IMR-90 (cell line): ENCODE measurements at regions not wholly inside any gene's neighbourhood (a gene's known extent, or its start where the extent isn't known, plus 50 kb on each side); places are given as distances from the start of the nearest gene placed in this dataset.

Experiments
- ATAC-seq: fragments of 200-7000 bp; cut with Tn5 transposase; 2 replicates; pipeline ENCODE4 v1.9.1; 2020; ENCODE audit warnings: low read depth, mild to moderate bottlenecking, moderate library complexity
- BruUV-seq: library from RNA; stranded (reverse); fragments of 400-500 nt; replicated peaks from 2 replicates; lab custom pipeline; 2021; lab: Mats Ljungman, UMichigan
- CTCF ChIA-PET: fragments of 300-600 bp; formaldehyde crosslinking; extraction: SDS; loops from one replicate; lab custom pipeline; 2021; ENCODE audit warnings: antibody characterized with exemption; lab: Yijun Ruan, JAX
- POLR2A ChIA-PET: fragments of 300-600 bp; sonication (Branson Sonifier 250); formaldehyde crosslinking; loops from one replicate; lab custom pipeline; 2022; ENCODE audit warnings: antibody characterized with exemption; ENCODE audit not compliant: unreplicated experiment; lab: Charles Lee
- DNase-seq: peaks from one replicate; pipeline ENCODE4 v3.0.0; 2013
- H2AFZ ChIP-seq: replicated peaks from 2 replicates; pipeline ENCODE3; 2013; ENCODE audit warnings: low read length, mild to moderate bottlenecking; ENCODE audit not compliant: poor library complexity
- H2AK5ac ChIP-seq: 2 replicates; pipeline ENCODE4 v1.6.1; 2013; ENCODE audit warnings: low read depth, low read length, inconsistent platforms
- H2AK9ac ChIP-seq: replicated peaks from 2 replicates; pipeline ENCODE3; 2013; ENCODE audit warnings: mild to moderate bottlenecking, low read depth, low read length, moderate library complexity; ENCODE audit not compliant: poor library complexity
- H2BK120ac ChIP-seq: 2 replicates; pipeline ENCODE4 v1.6.1; 2013; ENCODE audit warnings: low read depth, low read length, inconsistent platforms
- H2BK15ac ChIP-seq: 3 replicates; pipeline ENCODE4 v1.6.1; 2013; ENCODE audit warnings: low read depth, low read length, inconsistent platforms
- H2BK20ac ChIP-seq: 2 replicates; pipeline ENCODE4 v1.6.1; 2013; ENCODE audit warnings: low read depth, mild to moderate bottlenecking, inconsistent platforms, low read length, moderate library complexity
- H2BK5ac ChIP-seq: 2 replicates; pipeline ENCODE4 v1.6.1; 2013; ENCODE audit warnings: mild to moderate bottlenecking, low read depth, low read length, inconsistent platforms; ENCODE audit not compliant: poor library complexity, severe bottlenecking
- H3K14ac ChIP-seq: replicated peaks from 2 replicates; pipeline ENCODE4 v1.6.1; 2013; ENCODE audit warnings: low read depth, low read length, inconsistent platforms
- H3K18ac ChIP-seq: 2 replicates; pipeline ENCODE4 v1.6.1; 2013; ENCODE audit warnings: low read depth, low read length, control low read depth
- H3K23ac ChIP-seq: 2 replicates; pipeline ENCODE4 v1.6.1; 2013; ENCODE audit warnings: low read depth, low read length, inconsistent platforms
- H3K27ac ChIP-seq: 2 replicates; pipeline ENCODE4 v1.5.1; 2013; ENCODE audit warnings: mild to moderate bottlenecking, control low read depth, low read length; ENCODE audit not compliant: insufficient read depth
- H3K27me3 ChIP-seq: 2 replicates; pipeline ENCODE4 v1.6.1; 2013; ENCODE audit warnings: low read length; ENCODE audit not compliant: control insufficient read depth, insufficient read depth
- H3K36me3 ChIP-seq: 2 replicates; pipeline ENCODE4 v1.6.1; 2013; ENCODE audit warnings: low read length, mixed read lengths; ENCODE audit not compliant: control insufficient read depth, insufficient read depth
- H3K4ac ChIP-seq: 2 replicates; pipeline ENCODE4 v1.6.1; 2013; ENCODE audit warnings: low read depth, low read length, inconsistent platforms
- H3K4me1 ChIP-seq: 2 replicates; pipeline ENCODE4 v1.6.1; 2013; ENCODE audit warnings: low read length, mixed read lengths; ENCODE audit not compliant: control insufficient read depth, insufficient read depth
- H3K4me2 ChIP-seq: 2 replicates; pipeline ENCODE4 v1.6.1; 2013; ENCODE audit warnings: low read depth, mild to moderate bottlenecking, control low read depth, low read length, moderate library complexity
- H3K4me3 ChIP-seq: 2 replicates; pipeline ENCODE4 v1.5.1; 2013; ENCODE audit warnings: low read depth, mild to moderate bottlenecking, control low read depth, low read length, moderate library complexity; ENCODE audit not compliant: insufficient read depth
- H3K56ac ChIP-seq: 2 replicates; pipeline ENCODE4 v1.6.1; 2013; ENCODE audit warnings: low read length, inconsistent platforms; ENCODE audit not compliant: insufficient read depth; ENCODE audit errors: extremely low read depth
- H3K79me1 ChIP-seq, 2 experiments: 2 replicates each; pipeline ENCODE4 v1.6.1; 2013; ENCODE audit warnings: low read length in 2 of 2, inconsistent platforms in 1 of 2, low read depth in 1 of 2
- H3K9ac ChIP-seq: 2 replicates; pipeline ENCODE4 v1.6.1; 2013; ENCODE audit warnings: low read depth, low read length, control low read depth
- H3K9me1 ChIP-seq: 2 replicates; pipeline ENCODE4 v1.6.1; 2013; ENCODE audit warnings: low read length, inconsistent platforms; ENCODE audit not compliant: insufficient read depth
- H3K9me3 ChIP-seq: 2 replicates; pipeline ENCODE4 v1.6.1; 2013; ENCODE audit warnings: low read length; ENCODE audit not compliant: control insufficient read depth, insufficient read depth
- H4K20me1 ChIP-seq: 2 replicates; pipeline ENCODE4 v1.6.1; 2013; ENCODE audit warnings: low read length, inconsistent platforms; ENCODE audit not compliant: insufficient read depth
- H4K5ac ChIP-seq: 2 replicates; pipeline ENCODE4 v1.6.1; 2013; ENCODE audit warnings: mild to moderate bottlenecking, low read depth, low read length, control low read depth
- H4K8ac ChIP-seq, 2 experiments: 2 replicates each; pipeline ENCODE4 v1.6.1; 2013; ENCODE audit warnings: low read depth in 2 of 2, low read length in 2 of 2, control low read depth in 1 of 2, inconsistent platforms in 1 of 2
- H4K91ac ChIP-seq: 2 replicates; pipeline ENCODE4 v1.6.1; 2013; ENCODE audit warnings: low read depth, low read length, inconsistent platforms; ENCODE audit not compliant: insufficient read depth
- FOS ChIP-seq: fragments of 150-350 bp; IDR thresholded peaks from 2 replicates; pipeline ENCODE4 v1.6.1; 2016; ENCODE audit warnings: low read depth, low read length
- WGBS, 2 experiments: methylation state at CpG; one replicate each; pipeline versions ENCODE4 v1.1.5 to v1.1.7; 2013; ENCODE audit warnings: missing lambda C conversion rate in 2 of 2; ENCODE audit not compliant: insufficient read length in 1 of 2; ENCODE audit errors: extremely low coverage in 2 of 2; 5-methylcytosine and 5-hydroxymethylcytosine counted together
- dilution Hi-C: fragments of 300-500 bp; cut with HindIII; formaldehyde crosslinking; loops from one replicate; pipeline ENCODE4 v1.14.3; 2018; ENCODE audit warnings: low sequenced_read_pairs; ENCODE audit not compliant: unreplicated experiment
- in situ Hi-C: fragments of 300-500 bp; cut with MboI; formaldehyde crosslinking; loops from 3 replicates; pipeline ENCODE4 v1.14.3; 2019; ENCODE audit warnings: low sequenced_read_pairs, inconsistent platforms, mixed read lengths
- intact Hi-C: fragments of 100-400 bp; cut with micrococcal nuclease; formaldehyde crosslinking; loops from 2 replicates; pipeline ENCODE4 v1.10.0; 2022

DNA sequence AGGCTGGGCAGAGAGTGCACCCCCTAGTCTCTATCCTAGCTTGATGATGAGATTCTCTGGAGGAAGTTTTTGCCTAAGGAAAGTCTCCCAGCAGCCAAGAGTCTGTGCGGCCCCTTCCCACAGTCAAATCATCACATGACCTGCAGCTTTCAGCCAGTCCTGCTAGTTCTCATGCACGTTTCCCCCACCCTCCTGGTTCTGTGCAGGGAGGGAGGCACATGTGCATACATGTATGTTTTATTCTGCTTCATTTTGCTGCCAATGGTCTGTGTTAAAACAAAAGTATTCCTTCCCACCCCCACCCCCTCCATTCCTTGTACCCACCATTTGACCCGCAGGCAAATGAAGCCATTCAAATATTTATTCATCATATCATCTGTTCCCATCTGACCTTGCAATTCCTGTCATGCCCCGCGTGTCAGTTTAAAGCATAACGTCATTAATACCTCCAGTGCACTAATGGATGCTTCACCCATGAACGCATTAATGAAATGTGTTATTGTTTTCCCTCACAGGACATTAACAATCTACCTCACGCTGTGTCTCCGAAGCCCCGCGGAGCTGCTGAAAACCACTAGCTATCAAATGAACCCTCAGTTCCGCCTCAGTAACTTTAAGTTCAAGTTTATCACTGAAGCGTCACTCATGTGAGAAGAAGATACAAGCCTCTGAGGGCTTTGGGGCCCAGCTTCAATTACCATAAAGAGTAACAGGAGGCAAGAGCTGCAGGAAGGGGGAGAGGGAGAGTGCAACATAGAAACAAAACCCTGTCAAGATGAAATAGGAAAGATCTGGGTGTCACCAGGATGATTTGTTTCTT lies 139.6 kb downstream of the RASEF start:
- no peak overlapping the region for H3K23ac ChIP-seq
- H2AK5ac ChIP-seq, result no peak overlapping the region
- H2BK120ac ChIP-seq, result no peak overlapping the region
- CTCF ChIA-PET, result no interaction called here
- dilution Hi-C loops, result no loop called here
- H3K9ac ChIP-seq, result no peak overlapping the region
- no CpG with 5 or more reads among the region's 13 CpGs for WGBS, 2 experiments
- H2BK5ac ChIP-seq, result no peak overlapping the region
- no peaks in the 10 kb centered on the region for H3K4me1 ChIP-seq
- H3K14ac ChIP-seq, result no peak overlapping the region
- intact Hi-C loops, result no loop called here
- no peaks in the 10 kb centered on the region for H3K9me1 ChIP-seq
- H4K20me1 ChIP-seq, result no peaks in the 10 kb centered on the region
- TF ChIP-seq FOS, result no peak
- no peak overlapping the region for H2AK9ac ChIP-seq
- POLR2A ChIA-PET, result no interaction called here
- no peaks in the 10 kb centered on the region for H3K36me3 ChIP-seq
- H4K91ac ChIP-seq, result no peak overlapping the region
- no TSS peak for BruUV-seq
- H3K27ac ChIP-seq, result no peak overlapping the region
- H2AFZ ChIP-seq, result no peak overlapping the region
- H3K4me2 ChIP-seq, result no peak overlapping the region; the same call in 1 of the 2 replicates
- no peak overlapping the region for H3K56ac ChIP-seq
- H4K5ac ChIP-seq, result no peak overlapping the region
- no peak overlapping the region for H2BK20ac ChIP-seq
- no peak overlapping the region for H3K18ac ChIP-seq
- H3K9me3 ChIP-seq, result no peaks in the 10 kb centered on the region
- no peaks in the 10 kb centered on the region; the same call in 1 of the 2 replicates for H3K27me3 ChIP-seq
- no peaks in the 10 kb centered on the region for H3K79me1 ChIP-seq
- H2BK15ac ChIP-seq, result no peak overlapping the region
- H3K4me3 ChIP-seq, result no peak overlapping the region
- DNase-seq (no peak), ATAC-seq (no peak)
- H4K8ac ChIP-seq, result no peak overlapping the region
- no peak overlapping the region for H3K4ac ChIP-seq
- in situ Hi-C loops, result no loop called here
